SU-DHL-6 (cell line): ENCODE measurements at regions not wholly inside any gene's neighbourhood (a gene's known extent, or its start where the extent isn't known, plus 50 kb on each side); places are given as distances from the start of the nearest gene placed in this dataset.

ENCODE experiments used
- H2AFZ ChIP-seq: fragments of 200-600 bp; sonication (generic); 2 replicates; pipeline ENCODE4 v1.6.1; 2014; ENCODE audit warnings: low read depth, mild to moderate bottlenecking, moderate library complexity, mixed read lengths, antibody characterized with exemption, low read length; ENCODE audit not compliant: severe bottlenecking
- H3F3A ChIP-seq: fragments of 200-600 bp; shearing (Covaris generic); 2 replicates; pipeline ENCODE4 v1.6.0; 2016; ENCODE audit warnings: antibody characterized with exemption, mild to moderate bottlenecking; ENCODE audit not compliant: insufficient read depth
- H3K27ac ChIP-seq: fragments of 200-600 bp; sonication (generic); 2 replicates; pipeline ENCODE4 v1.5.1; 2016; ENCODE audit warnings: low read depth, mild to moderate bottlenecking, low read length, moderate library complexity, mixed read lengths
- H3K27me3 ChIP-seq: fragments of 200-600 bp; sonication (generic), shearing (Covaris generic); 2 replicates; pipeline ENCODE4 v1.6.0; 2014; ENCODE audit warnings: mild to moderate bottlenecking, low read length
- H3K36me3 ChIP-seq: fragments of 200-600 bp; sonication (generic); 2 replicates; pipeline ENCODE4 v1.6.1; 2014; ENCODE audit warnings: mild to moderate bottlenecking, low read length, mixed read lengths
- H3K4me2 ChIP-seq: fragments of 300-600, 200-600 bp; shearing (Covaris generic), sonication (generic); 2 replicates; pipeline ENCODE4 v1.6.0; 2014; ENCODE audit warnings: low read length, low read depth, mild to moderate bottlenecking; ENCODE audit not compliant: poor library complexity, severe bottlenecking
- H3K4me3 ChIP-seq: fragments of 200-600 bp; sonication (generic); 2 replicates; pipeline ENCODE4 v1.5.1; 2014; ENCODE audit warnings: antibody characterized with exemption, low read length, mild to moderate bottlenecking, mixed read lengths; ENCODE audit not compliant: insufficient read depth, poor library complexity, severe bottlenecking
- H3K79me2 ChIP-seq: fragments of 200-600 bp; sonication (generic); 2 replicates; pipeline ENCODE4 v1.6.1; 2014; ENCODE audit warnings: mild to moderate bottlenecking, low read length, moderate library complexity; ENCODE audit not compliant: insufficient read depth
- H3K9ac ChIP-seq: fragments of 200-600 bp; sonication (generic); 2 replicates; pipeline ENCODE4 v1.7.0; 2014; ENCODE audit warnings: mild to moderate bottlenecking, low read length
- H3K9me2 ChIP-seq: fragments of 200-600 bp; sonication (generic); replicated peaks from 2 replicates; pipeline ENCODE4 v1.6.1; 2014; ENCODE audit warnings: low read length; ENCODE audit not compliant: insufficient read depth
- H3K9me3 ChIP-seq: fragments of 200-600 bp; sonication (generic); 2 replicates; pipeline ENCODE4 v1.6.1; 2014; ENCODE audit warnings: low read length, mixed read lengths; ENCODE audit not compliant: insufficient read depth
- H4K20me1 ChIP-seq: fragments of 200-600 bp; sonication (generic); 2 replicates; pipeline ENCODE4 v1.6.1; 2014; ENCODE audit warnings: low read depth, mild to moderate bottlenecking, antibody characterized with exemption, low read length, moderate library complexity, mixed read lengths
- CTCF ChIP-seq: fragments of 200-600 bp; sonication (generic); IDR thresholded peaks from one replicate; pipeline ENCODE4 v1.5.1; 2017; ENCODE audit warnings: antibody characterized with exemption, mild to moderate bottlenecking, low read length, moderate library complexity; ENCODE audit not compliant: insufficient read depth, poor library complexity, severe bottlenecking
- EZH2phosphoT487 ChIP-seq: fragments of 200-600 bp; sonication (generic), shearing (Covaris generic); conservative IDR thresholded peaks from 2 replicates; pipeline ENCODE4 v1.6.1; 2018; ENCODE audit warnings: mild to moderate bottlenecking, antibody characterized with exemption, low read length, moderate library complexity, mixed read lengths

GRCh38 chr5:57324181-57324580, 150.3 kb downstream of the GPBP1 start:
- no peak overlapping the region for H3K4me2 ChIP-seq

GRCh38 chr5:57320582-57320981, 146.7 kb downstream of the GPBP1 start:
- no peaks in the 10 kb centered on the region for H3K9me3 ChIP-seq
- no peak overlapping the region for H3K9ac ChIP-seq
- H3K36me3 ChIP-seq, result no peaks in the 10 kb centered on the region
- H4K20me1 ChIP-seq, result no peaks in the 10 kb centered on the region
- H3K27me3 ChIP-seq, result no peaks in the 10 kb centered on the region
- no peak overlapping the region for H3K4me2 ChIP-seq
- H3F3A ChIP-seq, result no peaks in the 10 kb centered on the region
- H3K4me3 ChIP-seq, result no peak overlapping the region
- H3K27ac ChIP-seq, result no peak overlapping the region
- no peak for TF ChIP-seq CTCF
- no peak for TF ChIP-seq EZH2phosphoT487
- H3K9me2 ChIP-seq, result no peaks in the 10 kb centered on the region
- H2AFZ ChIP-seq, result no peak overlapping the region
- no peaks in the 10 kb centered on the region for H3K79me2 ChIP-seq

More at GRCh38 chr5:57324181-57324580, 150.3 kb downstream of the GPBP1 start:
- no peak overlapping the region for H3K27ac ChIP-seq
- no peaks in the 10 kb centered on the region for H3F3A ChIP-seq
- no peaks in the 10 kb centered on the region for H3K9me2 ChIP-seq
- H3K9ac ChIP-seq, result no peak overlapping the region
- no peak overlapping the region for H3K4me3 ChIP-seq
- H3K36me3 ChIP-seq, result no peaks in the 10 kb centered on the region
- no peaks in the 10 kb centered on the region for H4K20me1 ChIP-seq
- TF ChIP-seq CTCF (no peak), EZH2phosphoT487 (no peak)
- no peaks in the 10 kb centered on the region for H3K27me3 ChIP-seq
- H3K79me2 ChIP-seq, result no peaks in the 10 kb centered on the region
- H3K9me3 ChIP-seq, result no peaks in the 10 kb centered on the region
- H2AFZ ChIP-seq, result no peak overlapping the region

DNA sequence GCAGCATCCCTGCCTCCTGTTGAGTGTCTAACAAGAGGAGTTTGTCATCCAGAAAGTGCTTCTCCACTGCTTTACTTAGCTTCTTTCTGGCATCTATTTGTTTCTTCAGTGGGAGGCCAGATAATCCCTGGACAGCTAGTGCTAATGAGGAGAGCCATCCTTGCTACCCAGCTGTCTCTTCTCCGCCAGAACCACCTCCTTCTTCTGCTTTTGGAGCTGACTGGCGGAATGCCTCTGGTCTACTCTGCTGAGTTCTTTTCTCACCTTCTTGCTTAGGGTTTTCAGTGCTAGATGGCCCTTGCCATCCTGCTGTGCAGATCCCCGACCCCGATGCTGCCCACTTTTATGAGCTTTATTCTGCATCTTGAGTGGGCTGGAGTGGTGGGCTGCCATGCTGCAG, 145.8 kb downstream of the GPBP1 start:
- no peak overlapping the region for H3K4me2 ChIP-seq
- TF ChIP-seq CTCF, result no peak
- no peak for TF ChIP-seq EZH2phosphoT487
- H3K9ac ChIP-seq, result no peak overlapping the region
- H3K79me2 ChIP-seq, result no peaks in the 10 kb centered on the region
- no peak overlapping the region for H3K4me3 ChIP-seq
- H3K36me3 ChIP-seq, result no peaks in the 10 kb centered on the region
- H3K9me2 ChIP-seq, result no peaks in the 10 kb centered on the region
- no peaks in the 10 kb centered on the region for H3K9me3 ChIP-seq
- H2AFZ ChIP-seq, result no peak overlapping the region
- no peaks in the 10 kb centered on the region for H3F3A ChIP-seq
- no peaks in the 10 kb centered on the region for H4K20me1 ChIP-seq
- no peak overlapping the region for H3K27ac ChIP-seq
- H3K27me3 ChIP-seq, result no peaks in the 10 kb centered on the region
